Urinary bladder (tissue), 3 donors: ENCODE measurements at regions not wholly inside any gene's neighbourhood (a gene's known extent, or its start where the extent isn't known, plus 50 kb on each side); places are given as distances from the start of the nearest gene placed in this dataset.

Experiments used
- DNase-seq: peaks from one replicate; pipeline ENCODE4 v3.0.0-alpha.2; 2015; ENCODE audit errors: extremely low spot score
- H3K27ac ChIP-seq: one replicate; pipeline ENCODE4 v1.5.1; 2013; ENCODE audit warnings: low read depth, mild to moderate bottlenecking, moderate library complexity
- H3K36me3 ChIP-seq: one replicate; pipeline ENCODE4 v1.6.1; 2013; ENCODE audit warnings: mild to moderate bottlenecking, moderate library complexity; ENCODE audit not compliant: insufficient read depth
- H3K4me1 ChIP-seq: one replicate; pipeline ENCODE4 v1.6.1; 2013; ENCODE audit warnings: mild to moderate bottlenecking, moderate library complexity; ENCODE audit not compliant: insufficient read depth
- H3K4me3 ChIP-seq: one replicate; pipeline ENCODE4 v1.5.1; 2013; ENCODE audit warnings: low read depth, low read length
- WGBS: extraction: QIAGEN DNeasy Blood & Tissue Kit; methylation state at CpG from one replicate; pipeline ENCODE4 v1.1.7; 2013; 5-methylcytosine and 5-hydroxymethylcytosine counted together
- donor health status: healthy with polysubstance abuse.
- donor health status: healthy.

GRCh38 chr6:168826726-168827585, 386.0 kb downstream of the SMOC2 start:
- H3K4me1 ChIP-seq, result no peaks in the 10 kb centered on the region
- H3K27ac ChIP-seq, result no peak overlapping the region
- H3K4me3 ChIP-seq, result no peak overlapping the region
- 34% methylated on average over 19 of the region's 19 CpGs for WGBS
- DNase-seq, result peak; percentile 83
- H3K36me3 ChIP-seq, result no peaks in the 10 kb centered on the region

GRCh38 chr6:168826078-168826390, 385.1 kb downstream of the SMOC2 start:
- WGBS, result 78% methylated on average over 23 of the region's 23 CpGs
- Histone ChIP-seq H3K27ac (no peak overlapping the region), H3K4me3 (no peak overlapping the region), H3K36me3 (no peaks in the 10 kb centered on the region), H3K4me1 (no peaks in the 10 kb centered on the region)
- no peak for DNase-seq

- no peaks in the 10 kb centered on the region for H3K4me1 ChIP-seq
- WGBS, result 97% methylated on average over 67 of the region's 68 CpGs
These were observed 384.5 kb downstream of the SMOC2 start for GRCh38 chr6:168825226-168826077.

GRCh38 chr6:168823397-168824212, 382.6 kb downstream of the SMOC2 start:
- no peak for DNase-seq
- no peaks in the 10 kb centered on the region for H3K36me3 ChIP-seq
- H3K4me1 ChIP-seq, result no peaks in the 10 kb centered on the region
- 27% methylated on average over 12 of the region's 12 CpGs for WGBS
- H3K27ac ChIP-seq, result no peak overlapping the region
- H3K4me3 ChIP-seq, result no peak overlapping the region

More at GRCh38 chr6:168825226-168826077, 384.5 kb downstream of the SMOC2 start:
- Histone ChIP-seq H3K27ac (no peak overlapping the region), H3K36me3 (no peaks in the 10 kb centered on the region), H3K4me3 (no peak overlapping the region)
- DNase-seq, result no peak

GRCh38 chr6:168822376-168822775, 381.4 kb downstream of the SMOC2 start:
- H3K27ac ChIP-seq, result no peak overlapping the region

GRCh38 chr6:168819546-168819945, 378.6 kb downstream of the SMOC2 start:
- no peaks in the 10 kb centered on the region for H3K36me3 ChIP-seq
- no peak overlapping the region for H3K27ac ChIP-seq
- no peak for DNase-seq
- 89% methylated on average over 8 of the region's 8 CpGs for WGBS
- no peak overlapping the region for H3K4me3 ChIP-seq
- no peaks in the 10 kb centered on the region for H3K4me1 ChIP-seq

More at GRCh38 chr6:168822376-168822775, 381.4 kb downstream of the SMOC2 start:
- Histone ChIP-seq H3K4me3 (no peak overlapping the region), H3K36me3 (no peaks in the 10 kb centered on the region), H3K4me1 (no peaks in the 10 kb centered on the region)
- DNase-seq, result no peak
- 48% methylated on average over 9 of the region's 9 CpGs for WGBS

GRCh38 chr6:168817558-168818159, 376.7 kb downstream of the SMOC2 start:
- Histone ChIP-seq H3K4me1 (no peaks in the 10 kb centered on the region), H3K4me3 (no peak overlapping the region), H3K27ac (no peak overlapping the region), H3K36me3 (no peaks in the 10 kb centered on the region)
- 64% methylated on average over 1 of the region's 1 CpG for WGBS
- no peak for DNase-seq

GRCh38 chr6:168815229-168815628, 374.2 kb downstream of the SMOC2 start:
- H3K36me3 ChIP-seq, result no peaks in the 10 kb centered on the region
- H3K4me3 ChIP-seq, result no peak overlapping the region
- H3K4me1 ChIP-seq, result no peaks in the 10 kb centered on the region
- no peak for DNase-seq
- no peak overlapping the region for H3K27ac ChIP-seq
- WGBS, result 66% methylated on average over 5 of the region's 5 CpGs

GRCh38 chr6:168808232-168808631, 367.2 kb downstream of the SMOC2 start:
- Histone ChIP-seq H3K36me3 (no peaks in the 10 kb centered on the region), H3K4me3 (no peak overlapping the region), H3K4me1 (no peaks in the 10 kb centered on the region), H3K27ac (no peak overlapping the region)
- no peak for DNase-seq
- 54% methylated on average over 6 of the region's 6 CpGs for WGBS

- Histone ChIP-seq H3K4me1 (no peaks in the 10 kb centered on the region), H3K36me3 (no peaks in the 10 kb centered on the region), H3K4me3 (no peak overlapping the region), H3K27ac (no peak overlapping the region)
- WGBS, result 30% methylated on average over 2 of the region's 2 CpGs
- DNase-seq, result no peak
These were observed 363.3 kb downstream of the SMOC2 start for GRCh38 chr6:168804331-168804730.

- H3K36me3 ChIP-seq, result no peaks in the 10 kb centered on the region
- 72% methylated on average over 2 of the region's 2 CpGs for WGBS
- H3K4me1 ChIP-seq, result no peaks in the 10 kb centered on the region
- no peak overlapping the region for H3K27ac ChIP-seq
- no peak overlapping the region for H3K4me3 ChIP-seq
- DNase-seq, result no peak
These were observed 362.9 kb downstream of the SMOC2 start for GRCh38 chr6:168803874-168804273.

GRCh38 chr6:168799067-168799466, 358.1 kb downstream of the SMOC2 start:
- H3K4me3 ChIP-seq, result no peak overlapping the region
- no peaks in the 10 kb centered on the region for H3K4me1 ChIP-seq
- no peak overlapping the region for H3K27ac ChIP-seq
- DNase-seq, result no peak
- no peaks in the 10 kb centered on the region for H3K36me3 ChIP-seq
- 75% methylated on average over 5 of the region's 5 CpGs for WGBS

GRCh38 chr6:168796106-168796505, 355.1 kb downstream of the SMOC2 start:
- no peak overlapping the region for H3K4me3 ChIP-seq
- 64% methylated on average over 8 of the region's 8 CpGs for WGBS
- H3K4me1 ChIP-seq, result no peaks in the 10 kb centered on the region
- H3K36me3 ChIP-seq, result no peaks in the 10 kb centered on the region
- H3K27ac ChIP-seq, result no peak overlapping the region
- DNase-seq, result no peak
